ENCODE measurements at regions not wholly inside any gene's neighbourhood (a gene's known extent, or its start where the extent isn't known, plus 50 kb on each side); places are given as distances from the start of the nearest gene placed in this dataset.

- TF ChIP-seq, protein P1, sequence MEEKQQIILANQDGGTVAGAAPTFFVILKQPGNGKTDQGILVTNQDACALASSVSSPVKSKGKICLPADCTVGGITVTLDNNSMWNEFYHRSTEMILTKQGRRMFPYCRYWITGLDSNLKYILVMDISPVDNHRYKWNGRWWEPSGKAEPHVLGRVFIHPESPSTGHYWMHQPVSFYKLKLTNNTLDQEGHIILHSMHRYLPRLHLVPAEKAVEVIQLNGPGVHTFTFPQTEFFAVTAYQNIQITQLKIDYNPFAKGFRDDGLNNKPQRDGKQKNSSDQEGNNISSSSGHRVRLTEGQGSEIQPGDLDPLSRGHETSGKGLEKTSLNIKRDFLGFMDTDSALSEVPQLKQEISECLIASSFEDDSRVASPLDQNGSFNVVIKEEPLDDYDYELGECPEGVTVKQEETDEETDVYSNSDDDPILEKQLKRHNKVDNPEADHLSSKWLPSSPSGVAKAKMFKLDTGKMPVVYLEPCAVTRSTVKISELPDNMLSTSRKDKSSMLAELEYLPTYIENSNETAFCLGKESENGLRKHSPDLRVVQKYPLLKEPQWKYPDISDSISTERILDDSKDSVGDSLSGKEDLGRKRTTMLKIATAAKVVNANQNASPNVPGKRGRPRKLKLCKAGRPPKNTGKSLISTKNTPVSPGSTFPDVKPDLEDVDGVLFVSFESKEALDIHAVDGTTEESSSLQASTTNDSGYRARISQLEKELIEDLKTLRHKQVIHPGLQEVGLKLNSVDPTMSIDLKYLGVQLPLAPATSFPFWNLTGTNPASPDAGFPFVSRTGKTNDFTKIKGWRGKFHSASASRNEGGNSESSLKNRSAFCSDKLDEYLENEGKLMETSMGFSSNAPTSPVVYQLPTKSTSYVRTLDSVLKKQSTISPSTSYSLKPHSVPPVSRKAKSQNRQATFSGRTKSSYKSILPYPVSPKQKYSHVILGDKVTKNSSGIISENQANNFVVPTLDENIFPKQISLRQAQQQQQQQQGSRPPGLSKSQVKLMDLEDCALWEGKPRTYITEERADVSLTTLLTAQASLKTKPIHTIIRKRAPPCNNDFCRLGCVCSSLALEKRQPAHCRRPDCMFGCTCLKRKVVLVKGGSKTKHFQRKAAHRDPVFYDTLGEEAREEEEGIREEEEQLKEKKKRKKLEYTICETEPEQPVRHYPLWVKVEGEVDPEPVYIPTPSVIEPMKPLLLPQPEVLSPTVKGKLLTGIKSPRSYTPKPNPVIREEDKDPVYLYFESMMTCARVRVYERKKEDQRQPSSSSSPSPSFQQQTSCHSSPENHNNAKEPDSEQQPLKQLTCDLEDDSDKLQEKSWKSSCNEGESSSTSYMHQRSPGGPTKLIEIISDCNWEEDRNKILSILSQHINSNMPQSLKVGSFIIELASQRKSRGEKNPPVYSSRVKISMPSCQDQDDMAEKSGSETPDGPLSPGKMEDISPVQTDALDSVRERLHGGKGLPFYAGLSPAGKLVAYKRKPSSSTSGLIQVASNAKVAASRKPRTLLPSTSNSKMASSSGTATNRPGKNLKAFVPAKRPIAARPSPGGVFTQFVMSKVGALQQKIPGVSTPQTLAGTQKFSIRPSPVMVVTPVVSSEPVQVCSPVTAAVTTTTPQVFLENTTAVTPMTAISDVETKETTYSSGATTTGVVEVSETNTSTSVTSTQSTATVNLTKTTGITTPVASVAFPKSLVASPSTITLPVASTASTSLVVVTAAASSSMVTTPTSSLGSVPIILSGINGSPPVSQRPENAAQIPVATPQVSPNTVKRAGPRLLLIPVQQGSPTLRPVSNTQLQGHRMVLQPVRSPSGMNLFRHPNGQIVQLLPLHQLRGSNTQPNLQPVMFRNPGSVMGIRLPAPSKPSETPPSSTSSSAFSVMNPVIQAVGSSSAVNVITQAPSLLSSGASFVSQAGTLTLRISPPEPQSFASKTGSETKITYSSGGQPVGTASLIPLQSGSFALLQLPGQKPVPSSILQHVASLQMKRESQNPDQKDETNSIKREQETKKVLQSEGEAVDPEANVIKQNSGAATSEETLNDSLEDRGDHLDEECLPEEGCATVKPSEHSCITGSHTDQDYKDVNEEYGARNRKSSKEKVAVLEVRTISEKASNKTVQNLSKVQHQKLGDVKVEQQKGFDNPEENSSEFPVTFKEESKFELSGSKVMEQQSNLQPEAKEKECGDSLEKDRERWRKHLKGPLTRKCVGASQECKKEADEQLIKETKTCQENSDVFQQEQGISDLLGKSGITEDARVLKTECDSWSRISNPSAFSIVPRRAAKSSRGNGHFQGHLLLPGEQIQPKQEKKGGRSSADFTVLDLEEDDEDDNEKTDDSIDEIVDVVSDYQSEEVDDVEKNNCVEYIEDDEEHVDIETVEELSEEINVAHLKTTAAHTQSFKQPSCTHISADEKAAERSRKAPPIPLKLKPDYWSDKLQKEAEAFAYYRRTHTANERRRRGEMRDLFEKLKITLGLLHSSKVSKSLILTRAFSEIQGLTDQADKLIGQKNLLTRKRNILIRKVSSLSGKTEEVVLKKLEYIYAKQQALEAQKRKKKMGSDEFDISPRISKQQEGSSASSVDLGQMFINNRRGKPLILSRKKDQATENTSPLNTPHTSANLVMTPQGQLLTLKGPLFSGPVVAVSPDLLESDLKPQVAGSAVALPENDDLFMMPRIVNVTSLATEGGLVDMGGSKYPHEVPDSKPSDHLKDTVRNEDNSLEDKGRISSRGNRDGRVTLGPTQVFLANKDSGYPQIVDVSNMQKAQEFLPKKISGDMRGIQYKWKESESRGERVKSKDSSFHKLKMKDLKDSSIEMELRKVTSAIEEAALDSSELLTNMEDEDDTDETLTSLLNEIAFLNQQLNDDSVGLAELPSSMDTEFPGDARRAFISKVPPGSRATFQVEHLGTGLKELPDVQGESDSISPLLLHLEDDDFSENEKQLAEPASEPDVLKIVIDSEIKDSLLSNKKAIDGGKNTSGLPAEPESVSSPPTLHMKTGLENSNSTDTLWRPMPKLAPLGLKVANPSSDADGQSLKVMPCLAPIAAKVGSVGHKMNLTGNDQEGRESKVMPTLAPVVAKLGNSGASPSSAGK (IDR thresholded peaks at IDR 0.05): no peak
- TF ChIP-seq HMBOX1 (IDR thresholded peaks at IDR 0.05) (no peak), ZNF134 (CRISPR knock-in tag; conservative IDR thresholded peaks at IDR 0.05) (no peak), SRSF7 (optimal IDR thresholded peaks at IDR 0.05; ENCODE audit: low read depth, low read length) (no peak)
Observed at GRCh38 chr2:7693246-7694075, 776.2 kb downstream of the RNF144A start (continued).

Measured in K562 (cell line).